LNCaP clone FGC (cell line): ENCODE measurements at regions not wholly inside any gene's neighbourhood (a gene's known extent, or its start where the extent isn't known, plus 50 kb on each side); places are given as distances from the start of the nearest gene placed in this dataset.

ENCODE experiments used
- DNase-seq: peaks from one replicate; pipeline ENCODE4 v3.0.0-alpha.2; 2011; ENCODE audit warnings: low read depth
- H3K4me3 ChIP-seq: 2 replicates; pipeline ENCODE4 v1.5.1; 2011; ENCODE audit warnings: mild to moderate bottlenecking, low read depth, low read length, control low read depth
- CTCF ChIP-seq: IDR thresholded peaks from 2 replicates; pipeline ENCODE4 v1.5.1; 2012; ENCODE audit warnings: mild to moderate bottlenecking; ENCODE audit not compliant: control insufficient read depth, insufficient read depth; ENCODE audit errors: extremely low read depth

- TF ChIP-seq CTCF: no peak
- H3K4me3 ChIP-seq: no peak overlapping the region
- no peak for DNase-seq
These were observed 127.6 kb upstream of the VGLL2 start for GRCh38 chr6:117137711-117138110.

GRCh38 chr6:117138425-117138824 lies 126.9 kb upstream of the VGLL2 start:
- no peak overlapping the region for H3K4me3 ChIP-seq
- no peak for DNase-seq
- TF ChIP-seq CTCF: no peak

GRCh38 chr6:117138920-117139319 lies 126.4 kb upstream of the VGLL2 start:
- DNase-seq: peak; percentile 43
- no peak overlapping the region for H3K4me3 ChIP-seq
- TF ChIP-seq CTCF: no peak

GRCh38 chr6:117142142-117142541 lies 123.2 kb upstream of the VGLL2 start:
- DNase-seq: no peak
- no peak for TF ChIP-seq CTCF

GRCh38 chr6:117142995-117143394 lies 122.4 kb upstream of the VGLL2 start:
- DNase-seq: peak; percentile 8
- no peak for TF ChIP-seq CTCF
- H3K4me3 ChIP-seq: no peak overlapping the region

More at GRCh38 chr6:117142142-117142541, 123.2 kb upstream of the VGLL2 start:
- no peak overlapping the region for H3K4me3 ChIP-seq

- no peak overlapping the region for H3K4me3 ChIP-seq
- no peak for TF ChIP-seq CTCF
- DNase-seq: no peak
These were observed 121.7 kb upstream of the VGLL2 start for GRCh38 chr6:117143647-117144046.

GRCh38 chr6:117145940-117146339 lies 119.4 kb upstream of the VGLL2 start:
- TF ChIP-seq CTCF: no peak
- no peak for DNase-seq
- H3K4me3 ChIP-seq: no peak overlapping the region
